GM18498 (cell line): ENCODE measurements at regions not wholly inside any gene's neighbourhood (a gene's known extent, or its start where the extent isn't known, plus 50 kb on each side); places are given as distances from the start of the nearest gene placed in this dataset.

Experiments used
- ATAC-seq: cut with Tn5 transposase; IDR thresholded peaks from one replicate; pipeline ENCODE4 v1.9.1; 2021; ENCODE audit warnings: mild to moderate bottlenecking, moderate library complexity; ENCODE audit not compliant: unreplicated experiment

GRCh38 chr18:28607991-28608390 lies 431.1 kb upstream of the CDH2 start:
- no peak for ATAC-seq

GRCh38 chr18:28606686-28607085 lies 429.8 kb upstream of the CDH2 start:
- no peak for ATAC-seq

GRCh38 chr18:28602391-28602790 lies 425.5 kb upstream of the CDH2 start:
- no peak for ATAC-seq

GRCh38 chr18:28594034-28594433 lies 417.1 kb upstream of the CDH2 start:
- ATAC-seq = no peak

- no peak for ATAC-seq
Measured at GRCh38 chr18:28588884-28589549, 412.1 kb upstream of the CDH2 start.

- no peak for ATAC-seq
Measured at GRCh38 chr18:28584731-28585130, 407.8 kb upstream of the CDH2 start.

GRCh38 chr18:28582724-28583123 lies 405.8 kb upstream of the CDH2 start:
- ATAC-seq = no peak

GRCh38 chr18:28581521-28582071 lies 404.7 kb upstream of the CDH2 start:
- ATAC-seq = no peak

- ATAC-seq = no peak
Measured at GRCh38 chr18:28576941-28577340, 400.0 kb upstream of the CDH2 start.

GRCh38 chr18:28575123-28575522 lies 398.2 kb upstream of the CDH2 start:
- no peak for ATAC-seq

- ATAC-seq = no peak
Measured at GRCh38 chr18:28574175-28574574, 397.2 kb upstream of the CDH2 start.

GRCh38 chr18:28571929-28572328 lies 395.0 kb upstream of the CDH2 start:
- no peak for ATAC-seq

GRCh38 chr18:28560331-28560730 lies 383.4 kb upstream of the CDH2 start:
- no peak for ATAC-seq

- no peak for ATAC-seq
Measured at GRCh38 chr18:28559511-28559910, 382.6 kb upstream of the CDH2 start.

GRCh38 chr18:28541934-28542333 lies 365.0 kb upstream of the CDH2 start:
- ATAC-seq = no peak

GRCh38 chr18:28541276-28541930 lies 364.5 kb upstream of the CDH2 start:
- no peak for ATAC-seq

- no peak for ATAC-seq
Measured at GRCh38 chr18:28529644-28530043, 352.7 kb upstream of the CDH2 start.

GRCh38 chr18:28526196-28526595 lies 349.3 kb upstream of the CDH2 start:
- no peak for ATAC-seq

- ATAC-seq = no peak
Measured at GRCh38 chr18:28523758-28524475, 347.0 kb upstream of the CDH2 start.

GRCh38 chr18:28522236-28522635 lies 345.3 kb upstream of the CDH2 start:
- ATAC-seq = no peak

GRCh38 chr18:28519997-28520396 lies 343.1 kb upstream of the CDH2 start:
- no peak for ATAC-seq

GRCh38 chr18:28514699-28515098 lies 337.8 kb upstream of the CDH2 start:
- no peak for ATAC-seq
